H1 (cell line): ENCODE measurements at regions not wholly inside any gene's neighbourhood (a gene's known extent, or its start where the extent isn't known, plus 50 kb on each side); places are given as distances from the start of the nearest gene placed in this dataset.
"Not testable (repeated sequence)": the region's sequence is repeated elsewhere in the genome, so short reads cannot be mapped to it uniquely, and the experiment has no call there.

Source experiments
- CTCF ChIA-PET: fragments of 300-600 bp; sonication (Branson Sonifier 250); formaldehyde crosslinking; loops from one replicate; lab custom pipeline; 2021; ENCODE audit not compliant: partially characterized antibody; lab: Charles Lee
- POLR2A ChIA-PET: fragments of 300-600 bp; sonication (Branson Sonifier 250); formaldehyde crosslinking; loops from one replicate; lab custom pipeline; 2021; ENCODE audit warnings: inconsistent platforms; ENCODE audit not compliant: partially characterized antibody; lab: Charles Lee
- DNase-seq, 2 experiments: peaks; one replicate each; pipeline versions ENCODE4 v3.0.0 to v3.0.0-alpha.2; 2010 to 2022; ENCODE audit warnings: low spot score in 2 of 2, low read depth in 1 of 2, mixed read lengths in 1 of 2
- FAIRE-seq: peaks from 2 replicates; lab custom pipeline; 2011; peaks lifted over from hg19 to GRCh38; lab: Jason Lieb, UNC
- H2AFZ ChIP-seq: 2 replicates; pipeline ENCODE4 v1.8.1; 2012; ENCODE audit warnings: low read length, inconsistent platforms
- H2AK5ac ChIP-seq: 2 replicates; pipeline ENCODE4 v1.6.1; 2013; ENCODE audit warnings: low read depth, low read length
- H2BK120ac ChIP-seq: replicated peaks from 2 replicates; pipeline ENCODE3; 2013; ENCODE audit warnings: low read depth, low read length, inconsistent platforms
- H2BK12ac ChIP-seq: 2 replicates; pipeline ENCODE4 v1.6.1; 2013; ENCODE audit warnings: low read depth, low read length
- H2BK15ac ChIP-seq: 2 replicates; pipeline ENCODE4 v1.6.1; 2013; ENCODE audit warnings: low read length
- H2BK20ac ChIP-seq: 2 replicates; pipeline ENCODE4 v1.6.1; 2013; ENCODE audit warnings: low read length
- H2BK5ac ChIP-seq: 2 replicates; pipeline ENCODE4 v1.6.1; 2013; ENCODE audit warnings: low read depth, low read length
- H3K14ac ChIP-seq: 2 replicates; pipeline ENCODE4 v1.6.1; 2013; ENCODE audit warnings: inconsistent platforms; ENCODE audit not compliant: insufficient read length
- H3K18ac ChIP-seq: 2 replicates; pipeline ENCODE4 v1.6.1; 2013; ENCODE audit warnings: low read length; ENCODE audit errors: extremely low read depth
- H3K23ac ChIP-seq: 2 replicates; pipeline ENCODE4 v1.6.1; 2013; ENCODE audit warnings: inconsistent platforms; ENCODE audit not compliant: insufficient read length
- H3K23me2 ChIP-seq: 2 replicates; pipeline ENCODE4 v1.6.1; 2013; ENCODE audit warnings: low read depth, low read length
- H3K27ac ChIP-seq: 2 replicates; pipeline ENCODE4 v1.6.1; 2011; ENCODE audit warnings: low read depth, low read length, inconsistent platforms
- H3K27me3 ChIP-seq, 4 experiments: replicated peaks in 1 of 4; 1 replicate in 1 of 4; 2 replicates in 3 of 4; pipeline versions ENCODE4 v1.6.1 to v1.8.1; 2011 to 2013; ENCODE audit warnings: low read length in 3 of 4, mild to moderate bottlenecking in 3 of 4, inconsistent platforms in 2 of 4, mixed read lengths in 2 of 4, moderate library complexity in 1 of 4; ENCODE audit not compliant: control insufficient read depth in 3 of 4, insufficient read depth in 3 of 4; ENCODE audit errors: extremely low read depth in 1 of 4
- H3K36me3 ChIP-seq, 4 experiments: 2 replicates each; pipeline versions ENCODE4 v1.6.1 to v1.8.1; 2011 to 2013; ENCODE audit warnings: mild to moderate bottlenecking in 4 of 4, low read length in 3 of 4, moderate library complexity in 2 of 4, control low read depth in 1 of 4, inconsistent platforms in 1 of 4; ENCODE audit not compliant: insufficient read depth in 4 of 4, control insufficient read depth in 2 of 4
- H3K4ac ChIP-seq: replicated peaks from 2 replicates; pipeline ENCODE3; 2013; ENCODE audit warnings: low read length, low read depth, mixed read lengths, inconsistent platforms; ENCODE audit not compliant: insufficient read length
- H3K4me1 ChIP-seq, 4 experiments: replicated peaks in 1 of 4; 1 replicate in 1 of 4; 2 replicates in 3 of 4; pipeline versions ENCODE4 v1.6.1 to v1.8.1; 2011 to 2013; ENCODE audit warnings: low read length in 3 of 4, inconsistent platforms in 2 of 4, mixed read lengths in 1 of 4; ENCODE audit not compliant: insufficient read depth in 4 of 4, control insufficient read depth in 3 of 4
- H3K4me2 ChIP-seq, 2 experiments: 2 replicates each; pipeline versions ENCODE4 v1.6.1 to v1.8.1; 2011 to 2013; ENCODE audit warnings: low read depth in 2 of 2, low read length in 2 of 2, control low read depth in 1 of 2, inconsistent platforms in 1 of 2, mild to moderate bottlenecking in 1 of 2; ENCODE audit not compliant: insufficient read depth in 1 of 2
- H3K4me3 ChIP-seq, 4 experiments: fragments of 200-600, 300-600 bp in 1 of 4; sonication (generic), shearing (Covaris generic), sonication (Bioruptor Twin) in 1 of 4; 2 replicates each; pipeline versions ENCODE4 v1.5.1 to v1.8.1; 2011 to 2016; ENCODE audit warnings: low read length in 4 of 4, low read depth in 3 of 4, control low read depth in 2 of 4, inconsistent platforms in 2 of 4, mild to moderate bottlenecking in 2 of 4, mixed read lengths in 1 of 4, moderate library complexity in 1 of 4; ENCODE audit not compliant: insufficient read depth in 2 of 4; ENCODE audit errors: extremely low read depth in 1 of 4
- H3K56ac ChIP-seq: replicated peaks from 2 replicates; pipeline ENCODE3; 2013; ENCODE audit warnings: low read depth, mild to moderate bottlenecking, mixed read lengths, low read length, inconsistent platforms; ENCODE audit not compliant: insufficient read length
- H3K79me1 ChIP-seq: 2 replicates; pipeline ENCODE4 v1.6.1; 2013; ENCODE audit warnings: low read depth, low read length, control low read depth
- H3K79me2 ChIP-seq, 2 experiments: 2 replicates each; pipeline versions ENCODE4 v1.6.1 to v1.8.1; 2012 to 2013; ENCODE audit warnings: low read length in 2 of 2, mild to moderate bottlenecking in 2 of 2, inconsistent platforms in 1 of 2; ENCODE audit not compliant: insufficient read depth in 2 of 2, control insufficient read depth in 1 of 2
- H3K9ac ChIP-seq, 4 experiments: replicated peaks in 1 of 4; 1 replicate in 1 of 4; 2 replicates in 3 of 4; pipeline versions ENCODE4 v1.6.1 to v1.8.1; 2011 to 2013; ENCODE audit warnings: low read depth in 3 of 4, low read length in 3 of 4, control low read depth in 2 of 4, mild to moderate bottlenecking in 2 of 4, moderate library complexity in 2 of 4, inconsistent platforms in 1 of 4; ENCODE audit errors: extremely low read depth in 1 of 4
- H3K9me3 ChIP-seq, 2 experiments: 2 replicates each; pipeline versions ENCODE4 v1.6.1 to v1.8.1; 2012 to 2013; ENCODE audit warnings: mild to moderate bottlenecking in 2 of 2, moderate library complexity in 2 of 2, control low read depth in 1 of 2, inconsistent platforms in 1 of 2, low read depth in 1 of 2, low read length in 1 of 2, mixed read lengths in 1 of 2; ENCODE audit not compliant: insufficient read depth in 2 of 2
- H4K20me1 ChIP-seq, 2 experiments: replicated peaks in 1 of 2; 2 replicates each; pipeline versions ENCODE3 to v1.8.1; 2011 to 2013; ENCODE audit warnings: inconsistent platforms in 2 of 2, low read length in 2 of 2, mild to moderate bottlenecking in 1 of 2; ENCODE audit not compliant: insufficient read depth in 2 of 2, control insufficient read depth in 1 of 2
- H4K5ac ChIP-seq: 2 replicates; pipeline ENCODE4 v1.6.1; 2013; ENCODE audit warnings: low read length, low read depth, mixed read lengths, inconsistent platforms; ENCODE audit not compliant: insufficient read length
- H4K8ac ChIP-seq: 2 replicates; pipeline ENCODE4 v1.8.0; 2013; ENCODE audit warnings: mild to moderate bottlenecking, moderate library complexity, low read length, inconsistent platforms; ENCODE audit not compliant: insufficient read depth; ENCODE audit errors: extremely low read depth
- H4K91ac ChIP-seq: replicated peaks from 2 replicates; pipeline ENCODE3; 2013; ENCODE audit warnings: low read length, mixed read lengths, inconsistent platforms; ENCODE audit not compliant: insufficient read length
- WGBS, 2 experiments: shearing (Covaris generic) in 1 of 2; methylation state at CpG; one replicate each; pipeline versions ENCODE4 v1.1.6 to v1.1.7; 2013 to 2015; ENCODE audit warnings: low lambda C conversion rate in 2 of 2, mixed read lengths in 2 of 2, inconsistent platforms in 1 of 2, low coverage in 1 of 2, missing lambda C conversion rate in 1 of 2; ENCODE audit not compliant: insufficient replicate concordance in 2 of 2, insufficient coverage in 1 of 2, insufficient read length in 1 of 2; ENCODE audit errors: extremely low coverage in 1 of 2, missing lambda C conversion rate in 1 of 2; 5-methylcytosine and 5-hydroxymethylcytosine counted together

DNA sequence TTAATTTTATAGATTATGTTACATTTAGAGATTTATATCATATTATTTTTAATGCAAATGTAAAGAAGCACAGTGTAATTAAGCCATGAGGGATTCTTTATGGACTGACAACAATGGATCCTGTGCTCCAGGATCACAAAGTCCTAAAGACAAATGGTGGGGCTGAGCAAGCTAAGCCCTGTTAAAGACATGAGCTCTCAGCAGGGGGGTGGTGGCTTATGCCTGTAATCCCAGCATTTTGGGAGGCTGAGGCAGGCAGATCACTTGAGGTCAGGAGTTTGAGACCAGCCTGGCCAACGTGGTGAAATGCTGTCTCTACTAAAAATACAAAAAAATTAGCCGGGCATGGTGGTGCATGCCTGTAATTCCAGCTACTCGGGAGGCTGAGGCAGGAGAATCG is 160.8 kb upstream of the RGS6 start:
- H3K56ac ChIP-seq, H3K27me3 ChIP-seq, H2AK5ac ChIP-seq, H2BK15ac ChIP-seq, H3K23ac ChIP-seq, H3K27ac ChIP-seq, H3K4me1 ChIP-seq, H2BK120ac ChIP-seq, DNase-seq, H3K14ac ChIP-seq, H3K4me3 ChIP-seq, H4K20me1 ChIP-seq, H3K36me3 ChIP-seq, H3K4ac ChIP-seq, H4K8ac ChIP-seq, H3K79me1 ChIP-seq, H2AFZ ChIP-seq, POLR2A ChIA-PET, H2BK5ac ChIP-seq, H4K91ac ChIP-seq, H3K9ac ChIP-seq, H4K5ac ChIP-seq, H2BK12ac ChIP-seq, H3K79me2 ChIP-seq, H3K23me2 ChIP-seq, H3K4me2 ChIP-seq, H3K18ac ChIP-seq, H2BK20ac ChIP-seq, FAIRE-seq: not testable (repeated sequence)
- CTCF ChIA-PET, result interaction anchor here (0.7 to 1.6 kb wide), 2 partner anchors 33 to 84 kb away, joined by 3 to 4 read pairs; no protein-coding TSS in a partner anchor
- H3K9me3 ChIP-seq, result peaks cover 10 to 11% of the 10 kb centered on the region in 2 experiments
- WGBS, 2 experiments, result 92% methylated on average over 4 of the region's 4 CpGs; no CpG with 5 or more reads in 1 of the 2 experiments

DNA sequence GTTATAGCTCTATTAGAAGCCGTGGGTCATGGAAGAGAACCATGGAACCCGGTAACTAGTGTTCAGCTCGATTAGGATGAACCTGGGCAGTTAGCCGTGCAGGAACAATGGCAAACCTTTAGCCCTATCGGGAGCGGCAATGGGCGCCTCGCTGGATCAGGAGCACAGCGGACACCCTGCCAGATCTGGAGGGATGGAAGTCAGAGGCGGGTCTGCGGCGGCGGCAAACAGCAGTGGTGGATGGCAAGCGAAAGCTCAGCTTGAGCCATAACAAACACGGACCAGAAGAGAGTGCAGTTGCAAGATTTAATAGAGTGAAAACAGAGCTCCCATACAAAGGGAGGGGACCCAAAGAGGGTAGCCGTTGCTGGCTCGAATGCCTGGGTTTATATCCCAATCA is 160.2 kb upstream of the RGS6 start:
- H4K8ac ChIP-seq, H4K5ac ChIP-seq, H2BK12ac ChIP-seq, FAIRE-seq, H3K14ac ChIP-seq, H3K18ac ChIP-seq, POLR2A ChIA-PET, H3K23me2 ChIP-seq, H2BK15ac ChIP-seq, H3K27me3 ChIP-seq, H3K27ac ChIP-seq, H4K20me1 ChIP-seq, H4K91ac ChIP-seq, H3K9ac ChIP-seq, H2AFZ ChIP-seq, H3K56ac ChIP-seq, H2BK5ac ChIP-seq, H3K79me1 ChIP-seq, H3K4me2 ChIP-seq, H3K36me3 ChIP-seq, H3K4me1 ChIP-seq, H3K79me2 ChIP-seq, H2AK5ac ChIP-seq, H3K4me3 ChIP-seq, H2BK120ac ChIP-seq, H2BK20ac ChIP-seq, DNase-seq, H3K4ac ChIP-seq, H3K23ac ChIP-seq: not testable (repeated sequence)
- WGBS, 2 experiments, result 95% methylated on average over 17 of the region's 17 CpGs; no CpG with 5 or more reads in 1 of the 2 experiments
- CTCF ChIA-PET, result interaction anchor here (1.1 to 1.6 kb wide), 2 partner anchors 83 to 252 kb away, joined by 3 to 4 read pairs; no protein-coding TSS in a partner anchor
- H3K9me3 ChIP-seq, result peaks cover 10 to 11% of the 10 kb centered on the region in 2 experiments
